ENCODE measurements at regions not wholly inside any gene's neighbourhood (a gene's known extent, or its start where the extent isn't known, plus 50 kb on each side); places are given as distances from the start of the nearest gene placed in this dataset.

DNA sequence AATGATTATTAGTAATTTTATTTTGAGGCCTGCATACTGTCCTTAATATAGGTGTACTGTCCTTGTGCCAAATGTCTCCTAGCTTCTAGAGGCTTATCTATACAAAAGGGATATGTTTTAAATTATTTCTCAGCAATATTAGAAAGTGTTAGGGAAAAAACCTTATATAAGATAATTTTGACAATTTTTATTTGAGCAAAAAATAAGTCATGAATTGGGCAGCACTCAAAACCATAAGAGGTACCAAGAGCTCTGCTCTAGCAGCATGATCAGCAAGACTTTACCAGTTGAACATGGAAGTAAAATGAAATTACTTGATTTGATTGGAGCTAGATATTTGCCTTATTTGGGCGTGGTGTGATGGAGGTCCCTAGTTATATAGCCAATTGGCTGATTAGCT is 157.1 kb downstream of the PTBP2 start:
- TF ChIP-seq EZH2 (IDR thresholded peaks at IDR 0.05) = no peak
- TF ChIP-seq POLR2AphosphoS5 (IDR thresholded peaks at IDR 0.05; ENCODE audit: borderline replicate concordance, low read depth, low read length) = no peak
- no peak for TF ChIP-seq FOXP2 (optimal IDR thresholded peaks at IDR 0.05; ENCODE audit: control extremely low read depth, extremely low read length, insufficient read depth)

Data from SK-N-MC (cell line).